NCI-H2107 treated with DMSO at 0.1 percent for 48 hours (cell line): ENCODE measurements at regions not wholly inside any gene's neighbourhood (a gene's known extent, or its start where the extent isn't known, plus 50 kb on each side); places are given as distances from the start of the nearest gene placed in this dataset.
A peak's percentile ranks its signal among the peaks of the same experiment; 100 is the strongest.

ENCODE experiments used
- DNase-seq: peaks from one replicate; lab custom pipeline; 2025; ENCODE audit not compliant: unreplicated experiment; lab: John Stamatoyannopoulos, UW

- no peak for DNase-seq
These were observed 1540.6 kb upstream of the GBE1 start for GRCh38 chr3:83302091-83302490.

GRCh38 chr3:83317605-83318004 is 1556.2 kb upstream of the GBE1 start:
- no peak for DNase-seq

- DNase-seq = no peak
These were observed 1559.3 kb upstream of the GBE1 start for GRCh38 chr3:83320726-83321125.

- DNase-seq = no peak
These were observed 1560.0 kb upstream of the GBE1 start for GRCh38 chr3:83321457-83321856.

- DNase-seq = no peak
These were observed 1560.4 kb upstream of the GBE1 start for GRCh38 chr3:83321891-83322290.

- DNase-seq = no peak
These were observed 1592.8 kb upstream of the GBE1 start for GRCh38 chr3:83354205-83354604.

- no peak for DNase-seq
These were observed 1565.5 kb upstream of the CADM2 start for GRCh38 chr3:83393276-83393675.

GRCh38 chr3:83403927-83404326 is 1554.9 kb upstream of the CADM2 start:
- no peak for DNase-seq

- DNase-seq = no peak
These were observed 1532.5 kb upstream of the CADM2 start for GRCh38 chr3:83426300-83426699.

GRCh38 chr3:83434880-83435587 is 1523.8 kb upstream of the CADM2 start:
- peak; percentile 12 for DNase-seq

- no peak for DNase-seq
These were observed 1520.6 kb upstream of the CADM2 start for GRCh38 chr3:83438188-83438587.

GRCh38 chr3:83453056-83453455 is 1505.7 kb upstream of the CADM2 start:
- peak; percentile 79 for DNase-seq

GRCh38 chr3:83454353-83454752 is 1504.4 kb upstream of the CADM2 start:
- no peak for DNase-seq

- no peak for DNase-seq
These were observed 1501.2 kb upstream of the CADM2 start for GRCh38 chr3:83457551-83457950.

- no peak for DNase-seq
These were observed 1498.7 kb upstream of the CADM2 start for GRCh38 chr3:83460052-83460451.

GRCh38 chr3:83461411-83461810 is 1497.4 kb upstream of the CADM2 start:
- no peak for DNase-seq

GRCh38 chr3:83477563-83477962 is 1481.2 kb upstream of the CADM2 start:
- no peak for DNase-seq

GRCh38 chr3:83482402-83483070 is 1476.3 kb upstream of the CADM2 start:
- no peak for DNase-seq

GRCh38 chr3:83496462-83496861 is 1462.3 kb upstream of the CADM2 start:
- no peak for DNase-seq

- DNase-seq = no peak
These were observed 1460.3 kb upstream of the CADM2 start for GRCh38 chr3:83498361-83499016.

- no peak for DNase-seq
These were observed 1458.4 kb upstream of the CADM2 start for GRCh38 chr3:83500422-83500821.

- DNase-seq = no peak
These were observed 1457.9 kb upstream of the CADM2 start for GRCh38 chr3:83500931-83501330.
